ENCODE measurements at regions not wholly inside any gene's neighbourhood (a gene's known extent, or its start where the extent isn't known, plus 50 kb on each side); places are given as distances from the start of the nearest gene placed in this dataset.

DNA sequence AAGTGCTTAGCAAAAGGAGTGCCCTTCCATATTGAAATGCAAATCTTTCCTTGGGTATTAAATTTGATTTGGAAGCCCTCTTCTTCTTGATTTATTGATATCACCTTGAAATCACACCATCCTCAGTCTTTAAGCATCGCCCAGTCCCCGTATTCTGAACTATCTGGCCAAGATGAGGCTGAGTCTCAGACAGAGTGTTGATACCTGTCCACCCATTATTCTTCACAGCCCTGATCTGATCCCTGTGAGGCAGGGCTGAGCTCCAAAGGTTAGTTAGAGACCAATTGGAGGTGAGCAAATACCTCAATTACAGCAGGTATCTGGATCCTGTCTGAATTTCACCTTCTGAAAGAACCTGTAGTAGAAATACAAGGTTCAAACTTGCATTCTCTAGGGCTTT is 326.3 kb downstream of the FAT3 start:
- no peaks in the 10 kb centered on the region for H4K20me1 ChIP-seq (ENCODE audit: low read length)
- H3K79me2 ChIP-seq (ENCODE audit: low read length), result no peaks in the 10 kb centered on the region
- CTCF ChIA-PET, result no interaction called here
- POLR2A ChIA-PET (ENCODE audit: unreplicated experiment), result no interaction called here
- H3K27ac ChIP-seq (ENCODE audit: low read length), result no peak overlapping the region
- no peaks in the 10 kb centered on the region for H3K36me3 ChIP-seq (ENCODE audit: low read depth, low read length)
- no peaks in the 10 kb centered on the region for H3K27me3 ChIP-seq (ENCODE audit: low read length)
- no peak overlapping the region for H3K9ac ChIP-seq (ENCODE audit: low read length)
- TF ChIP-seq EZH2phosphoT487 (IDR thresholded peaks at IDR 0.05; ENCODE audit: borderline replicate concordance, low read length), result no peak
- no peak for TF ChIP-seq CTCF (conservative IDR thresholded peaks at IDR 0.05; ENCODE audit: low read depth, low read length)
- no peaks in the 10 kb centered on the region for H3K4me1 ChIP-seq (ENCODE audit: insufficient read depth, low read length)
- no TSS peak for BruUV-seq (replicated peaks)
- H3F3A ChIP-seq (ENCODE audit: low read length, unreplicated experiment), result no peaks in the 10 kb centered on the region
- H3K9me2 ChIP-seq (replicated peaks; ENCODE audit: low read length), result no peaks in the 10 kb centered on the region
- DNase-seq (no peak), ATAC-seq (no peak)
- intact Hi-C loops (cut with micrococcal nuclease), result no loop called here
- H2AFZ ChIP-seq (ENCODE audit: low read length), result no peak overlapping the region
- H3K9me3 ChIP-seq (ENCODE audit: low read length), result peaks cover 5% of the 10 kb centered on the region
- H3K4me3 ChIP-seq (ENCODE audit: low read length), result no peak overlapping the region
- no peak overlapping the region for H3K4me2 ChIP-seq (ENCODE audit: low read length)

DNA sequence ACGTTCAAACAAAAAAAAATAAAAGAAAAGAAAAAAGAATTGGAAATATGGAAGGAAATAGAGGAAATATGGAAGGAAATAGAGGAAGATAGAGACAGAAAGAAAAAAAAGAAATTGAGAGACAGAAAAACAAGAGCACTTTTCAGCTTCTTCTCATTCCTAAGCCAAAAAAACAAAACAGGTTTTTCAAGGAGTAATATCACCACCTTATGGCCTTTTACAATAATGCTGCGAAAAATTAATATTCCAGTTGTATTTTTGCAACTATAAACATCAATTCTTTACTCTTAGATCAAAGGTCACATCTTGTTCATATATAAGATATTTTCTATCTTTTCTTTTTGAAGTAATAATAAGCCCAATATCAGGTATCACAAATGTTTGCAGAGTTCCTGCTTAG is 328.3 kb downstream of the FAT3 start:
- no peak overlapping the region for H3K4me2 ChIP-seq (ENCODE audit: low read length)
- no peaks in the 10 kb centered on the region for H3K36me3 ChIP-seq (ENCODE audit: low read depth, low read length)
- peaks cover 5% of the 10 kb centered on the region for H3K9me3 ChIP-seq (ENCODE audit: low read length)
- POLR2A ChIA-PET (ENCODE audit: unreplicated experiment), result no interaction called here
- ATAC-seq (no peak), DNase-seq (peak; percentile 42)
- no peak overlapping the region for H3K4me3 ChIP-seq (ENCODE audit: low read length)
- no peaks in the 10 kb centered on the region for H3K9me2 ChIP-seq (replicated peaks; ENCODE audit: low read length)
- H4K20me1 ChIP-seq (ENCODE audit: low read length), result no peaks in the 10 kb centered on the region
- no TSS peak for BruUV-seq (replicated peaks)
- intact Hi-C loops (cut with micrococcal nuclease), result no loop called here
- no peaks in the 10 kb centered on the region for H3K79me2 ChIP-seq (ENCODE audit: low read length)
- H2AFZ ChIP-seq (ENCODE audit: low read length), result no peak overlapping the region
- no peaks in the 10 kb centered on the region for H3F3A ChIP-seq (ENCODE audit: low read length, unreplicated experiment)
- H3K27me3 ChIP-seq (ENCODE audit: low read length), result no peaks in the 10 kb centered on the region
- TF ChIP-seq CTCF (conservative IDR thresholded peaks at IDR 0.05; ENCODE audit: low read depth, low read length) (peak; percentile 54), EZH2phosphoT487 (IDR thresholded peaks at IDR 0.05; ENCODE audit: borderline replicate concordance, low read length) (no peak), EZH2 (IDR thresholded peaks at IDR 0.05; ENCODE audit: low read length, unreplicated experiment) (no peak)
- H3K27ac ChIP-seq (ENCODE audit: low read length), result no peak overlapping the region
- CTCF ChIA-PET, result no interaction called here
- no peak overlapping the region for H3K9ac ChIP-seq (ENCODE audit: low read length)
- no peaks in the 10 kb centered on the region for H3K4me1 ChIP-seq (ENCODE audit: insufficient read depth, low read length)

- DNase-seq (no peak), ATAC-seq (no peak)
- POLR2A ChIA-PET (ENCODE audit: unreplicated experiment), result no interaction called here
- no peaks in the 10 kb centered on the region for H3K4me1 ChIP-seq (ENCODE audit: insufficient read depth, low read length)
- intact Hi-C loops (cut with micrococcal nuclease), result no loop called here
- H3K27ac ChIP-seq (ENCODE audit: low read length), result no peak overlapping the region
- H2AFZ ChIP-seq (ENCODE audit: low read length), result no peak overlapping the region
- no peaks in the 10 kb centered on the region for H4K20me1 ChIP-seq (ENCODE audit: low read length)
- no TSS peak for BruUV-seq (replicated peaks)
- CTCF ChIA-PET, result no interaction called here
- no peak overlapping the region for H3K9ac ChIP-seq (ENCODE audit: low read length)
- no peaks in the 10 kb centered on the region for H3K27me3 ChIP-seq (ENCODE audit: low read length)
- H3K9me2 ChIP-seq (replicated peaks; ENCODE audit: low read length), result no peaks in the 10 kb centered on the region
- H3K9me3 ChIP-seq (ENCODE audit: low read length), result peaks cover 10% of the 10 kb centered on the region
- no peaks in the 10 kb centered on the region for H3F3A ChIP-seq (ENCODE audit: low read length, unreplicated experiment)
- no peaks in the 10 kb centered on the region for H3K36me3 ChIP-seq (ENCODE audit: low read depth, low read length)
- no peak overlapping the region for H3K4me2 ChIP-seq (ENCODE audit: low read length)
- no peak overlapping the region for H3K4me3 ChIP-seq (ENCODE audit: low read length)
- TF ChIP-seq EZH2 (IDR thresholded peaks at IDR 0.05; ENCODE audit: low read length, unreplicated experiment) (no peak), CTCF (conservative IDR thresholded peaks at IDR 0.05; ENCODE audit: low read depth, low read length) (no peak), EZH2phosphoT487 (IDR thresholded peaks at IDR 0.05; ENCODE audit: borderline replicate concordance, low read length) (no peak)
- H3K79me2 ChIP-seq (ENCODE audit: low read length), result no peaks in the 10 kb centered on the region
Observed at GRCh38 chr11:92554688-92555087, 330.1 kb downstream of the FAT3 start.
